GM13977 (cell line): ENCODE measurements at regions not wholly inside any gene's neighbourhood (a gene's known extent, or its start where the extent isn't known, plus 50 kb on each side); places are given as distances from the start of the nearest gene placed in this dataset.

Experiments used
- DNase-seq: peaks from one replicate; pipeline ENCODE4 v3.0.0; 2012; ENCODE audit warnings: low spot score
- CTCF ChIP-seq: IDR thresholded peaks from 2 replicates; pipeline ENCODE4 v1.5.1; 2012; ENCODE audit warnings: mild to moderate bottlenecking, control low read depth; ENCODE audit not compliant: insufficient read depth; ENCODE audit errors: extremely low read depth, missing control alignments
- in situ Hi-C: fragments of 300-500 bp; cut with MboI; formaldehyde crosslinking; loops from one replicate; pipeline ENCODE4 v1.12.0; 2022; ENCODE audit warnings: low sequenced_read_pairs, low pct_unique_long_range_greater_than_20kb, mixed read lengths, inconsistent platforms; ENCODE audit not compliant: unreplicated experiment

- in situ Hi-C loops, result no loop called here
- DNase-seq, result no peak
- TF ChIP-seq CTCF, result no peak
Observed at GRCh38 chr16:6207124-6207523, 1109.5 kb upstream of the EEF2KMT start.

GRCh38 chr16:6206080-6206479 lies 1108.5 kb upstream of the EEF2KMT start:
- in situ Hi-C loops, result no loop called here
- DNase-seq, result no peak
- no peak for TF ChIP-seq CTCF

- in situ Hi-C loops, result no loop called here
- no peak for DNase-seq
- no peak for TF ChIP-seq CTCF
Observed at GRCh38 chr16:6204945-6205344, 1107.3 kb upstream of the EEF2KMT start.

GRCh38 chr16:6200861-6201260 lies 1103.3 kb upstream of the EEF2KMT start:
- in situ Hi-C loops, result no loop called here
- DNase-seq, result no peak
- no peak for TF ChIP-seq CTCF

- in situ Hi-C loops, result no loop called here
- TF ChIP-seq CTCF, result no peak
- DNase-seq, result no peak
Observed at GRCh38 chr16:6200271-6200670, 1102.7 kb upstream of the EEF2KMT start.

GRCh38 chr16:6195966-6196365 lies 1098.4 kb upstream of the EEF2KMT start:
- TF ChIP-seq CTCF, result no peak
- in situ Hi-C loops, result no loop called here
- no peak for DNase-seq

- DNase-seq, result no peak
- in situ Hi-C loops, result no loop called here
- TF ChIP-seq CTCF, result no peak
Observed at GRCh38 chr16:6193718-6194117, 1096.1 kb upstream of the EEF2KMT start.
